Fibroblast of lung (primary cell): ENCODE measurements at regions not wholly inside any gene's neighbourhood (a gene's known extent, or its start where the extent isn't known, plus 50 kb on each side); places are given as distances from the start of the nearest gene placed in this dataset.

ENCODE experiments used
- CTCF ChIP-seq, 2 donors: IDR thresholded peaks in 1 of 2; conservative IDR thresholded peaks in 1 of 2; 1 replicate in 1 of 2; 2 replicates in 1 of 2; pipeline ENCODE4 v1.5.1; 2011 to 2012; ENCODE audit warnings: low read length in 2 of 2, control low read depth in 1 of 2, inconsistent platforms in 1 of 2, low read depth in 1 of 2, mild to moderate bottlenecking in 1 of 2
- EZH2 ChIP-seq: IDR thresholded peaks from 2 replicates; pipeline ENCODE4 v1.5.1; 2012; ENCODE audit warnings: low read length, control low read depth, mild to moderate bottlenecking; ENCODE audit errors: missing control alignments

GRCh38 chr2:207341112-207341750, 175.5 kb upstream of the KLF7 start:
- TF ChIP-seq CTCF (conservative IDR thresholded peaks at IDR 0.05 in 1 of 2, IDR thresholded peaks at IDR 0.05 in 1 of 2; ENCODE audit: low read depth in 1 of 2, low read length in 2 of 2) (no peak), EZH2 (no peak)
